Transverse colon (tissue), 4 donors: ENCODE measurements at regions not wholly inside any gene's neighbourhood (a gene's known extent, or its start where the extent isn't known, plus 50 kb on each side); places are given as distances from the start of the nearest gene placed in this dataset.

Source experiments
- DNase-seq: peaks from one replicate; pipeline ENCODE4 v3.0.0-alpha.2; 2019
- H3K27ac ChIP-seq, 4 donors: fragments of 200-600 bp; sonication (generic); 2 replicates each; pipeline ENCODE4 v1.5.1; 2016 to 2018; ENCODE audit warnings: inconsistent platforms in 4 of 4
- H3K27me3 ChIP-seq: fragments of 200-600 bp; sonication (generic); 2 replicates; pipeline ENCODE4 v1.5.1; 2017; ENCODE audit warnings: inconsistent platforms
- H3K36me3 ChIP-seq, 4 donors: fragments of 200-600 bp; sonication (generic); 2 replicates each; pipeline ENCODE4 v1.5.1; 2017 to 2019; ENCODE audit warnings: inconsistent platforms in 4 of 4
- H3K4me1 ChIP-seq, 4 donors: fragments of 200-600 bp; sonication (generic); 2 replicates each; pipeline ENCODE4 v1.5.1; 2017 to 2020; ENCODE audit warnings: inconsistent platforms in 4 of 4
- H3K4me3 ChIP-seq, 4 donors: fragments of 200-600 bp; sonication (generic); 1 replicate in 1 of 4; 2 replicates in 3 of 4; pipeline versions ENCODE4 v1.5.1 to v1.6.1; 2017 to 2019; ENCODE audit warnings: inconsistent platforms in 4 of 4
- H3K9me3 ChIP-seq, 2 donors: fragments of 200-600 bp; sonication (generic); 2 replicates each; pipeline ENCODE4 v1.5.1; 2017 to 2019; ENCODE audit warnings: inconsistent platforms in 2 of 2
- CTCF ChIP-seq, 5 experiments: fragments of 200-600 bp in 3 of 5; fragments of 450-650 bp in 2 of 5; sonication (generic) in 3 of 5; IDR thresholded peaks; 1 replicate in 2 of 5; 2 replicates in 3 of 5; pipeline ENCODE4 v1.5.1; 2016 to 2017; ENCODE audit warnings: antibody characterized with exemption in 5 of 5, inconsistent platforms in 3 of 5, mild to moderate bottlenecking in 2 of 5, moderate library complexity in 1 of 5
- EP300 ChIP-seq: sonication (generic); formaldehyde crosslinking; IDR thresholded peaks from one replicate; pipeline ENCODE4 v1.6.1; 2017; ENCODE audit warnings: antibody characterized with exemption, low read depth
- POLR2A ChIP-seq: fragments of 450-650 bp; IDR thresholded peaks from one replicate; pipeline ENCODE4 v1.6.1; 2016; ENCODE audit warnings: antibody characterized with exemption, mild to moderate bottlenecking, moderate library complexity
- POLR2AphosphoS5 ChIP-seq, 3 donors: sonication (generic); formaldehyde crosslinking; IDR thresholded peaks; one replicate each; pipeline ENCODE4 v1.6.1; 2016; ENCODE audit warnings: antibody characterized with exemption in 3 of 3
- WGBS, 2 donors: methylation state at CpG; one replicate each; pipeline ENCODE4 v1.1.5; 2018; ENCODE audit warnings: low coverage in 1 of 2; 5-methylcytosine and 5-hydroxymethylcytosine counted together
- in situ Hi-C, 4 donors: fragments of 200-750 bp; cut with MboI; loops; one replicate each; pipeline versions ENCODE4 v1.15.0 to v1.15.1; 2017; ENCODE audit warnings: low sequenced_read_pairs in 3 of 4, low pct_ligation_motif_present in 1 of 4, low pct_unique_long_range_greater_than_20kb in 1 of 4
- intact Hi-C: fragments of 100-400 bp; cut with DNase I; formaldehyde crosslinking; loops from one replicate; pipeline ENCODE4 v1.15.1; 2023; ENCODE audit warnings: low total_unique reads

GRCh38 chrY:8326944-8327343 is 1010.3 kb upstream of the TSPY4 start:
- no peaks in the 10 kb centered on the region for H3K4me1 ChIP-seq

GRCh38 chrY:8327708-8328354 is 1009.4 kb upstream of the TSPY4 start:
- in situ Hi-C loops: loop anchor here in 1 of 4 donors (25.0 kb wide), 1 partner anchor 91 kb away; no protein-coding TSS in a partner anchor
- no peak overlapping the region for H3K4me3 ChIP-seq

More at GRCh38 chrY:8326944-8327343, 1010.3 kb upstream of the TSPY4 start:
- Histone ChIP-seq H3K27me3 (no peaks in the 10 kb centered on the region), H3K9me3 (no peaks in the 10 kb centered on the region), H3K36me3 (no peaks in the 10 kb centered on the region), H3K27ac (no peak overlapping the region), H3K4me3 (no peak overlapping the region)
- intact Hi-C loops (no loop called here), in situ Hi-C loops (loop anchor here in 1 of 4 donors (25.0 kb wide), 1 partner anchor 90 kb away; no protein-coding TSS in a partner anchor)
- TF ChIP-seq CTCF (IDR thresholded peaks at IDR 0.05): no peak
- no peak for TF ChIP-seq POLR2A
- TF ChIP-seq EP300: no peak
- no peak for TF ChIP-seq POLR2AphosphoS5 (IDR thresholded peaks at IDR 0.05)
- WGBS, 2 donors: 80% methylated on average over 2 of the region's 2 CpGs; no CpG with 5 or more reads in 1 of the 2 donors
- no peak for DNase-seq

GRCh38 chrY:8329431-8329830 is 1007.8 kb upstream of the TSPY4 start:
- Histone ChIP-seq H3K36me3 (no peaks in the 10 kb centered on the region), H3K4me3 (no peak overlapping the region), H3K27me3 (no peaks in the 10 kb centered on the region), H3K9me3 (no peaks in the 10 kb centered on the region), H3K27ac (no peak overlapping the region), H3K4me1 (no peaks in the 10 kb centered on the region)
- TF ChIP-seq EP300 (no peak), CTCF (IDR thresholded peaks at IDR 0.05) (no peak), POLR2AphosphoS5 (IDR thresholded peaks at IDR 0.05) (no peak), POLR2A (no peak)
- DNase-seq: no peak
- 75% methylated on average over 2 of the region's 2 CpGs; no CpG with 5 or more reads in 1 of the 2 donors for WGBS, 2 donors
- in situ Hi-C loops: loop anchor here in 1 of 4 donors (25.0 kb wide), 1 partner anchor 92 kb away; no protein-coding TSS in a partner anchor
- intact Hi-C loops: no loop called here

More at GRCh38 chrY:8327708-8328354, 1009.4 kb upstream of the TSPY4 start:
- H3K27ac ChIP-seq: no peak overlapping the region
- intact Hi-C loops: no loop called here
- no peaks in the 10 kb centered on the region for H3K9me3 ChIP-seq
- no CpG with 5 or more reads among the region's 1 CpG for WGBS, 2 donors
- no peaks in the 10 kb centered on the region for H3K27me3 ChIP-seq
- TF ChIP-seq EP300 (no peak), POLR2AphosphoS5 (IDR thresholded peaks at IDR 0.05) (no peak), CTCF (IDR thresholded peaks at IDR 0.05) (no peak), POLR2A (no peak)
- H3K4me1 ChIP-seq: no peaks in the 10 kb centered on the region
- DNase-seq: no peak
- no peaks in the 10 kb centered on the region for H3K36me3 ChIP-seq

GRCh38 chrY:8329929-8330328 is 1007.3 kb upstream of the TSPY4 start:
- no CpG with 5 or more reads among the region's 3 CpGs for WGBS, 2 donors
- no peak for DNase-seq
- no peaks in the 10 kb centered on the region for H3K4me1 ChIP-seq
- no peaks in the 10 kb centered on the region for H3K9me3 ChIP-seq
- no peaks in the 10 kb centered on the region for H3K36me3 ChIP-seq
- no peak overlapping the region for H3K27ac ChIP-seq
- in situ Hi-C loops (loop anchor here in 1 of 4 donors (25.0 kb wide), 1 partner anchor 93 kb away; no protein-coding TSS in a partner anchor), intact Hi-C loops (no loop called here)
- TF ChIP-seq POLR2AphosphoS5 (IDR thresholded peaks at IDR 0.05) (no peak), CTCF (IDR thresholded peaks at IDR 0.05) (no peak), POLR2A (no peak), EP300 (no peak)
- no peak overlapping the region for H3K4me3 ChIP-seq
- H3K27me3 ChIP-seq: no peaks in the 10 kb centered on the region
